Esophagus squamous epithelium (tissue), 5 donors: ENCODE measurements at regions not wholly inside any gene's neighbourhood (a gene's known extent, or its start where the extent isn't known, plus 50 kb on each side); places are given as distances from the start of the nearest gene placed in this dataset.

Experiments used
- DNase-seq: peaks from one replicate; lab custom pipeline; 2025; lab: John Stamatoyannopoulos, UW
- H3K27ac ChIP-seq, 4 donors: fragments of 200-600 bp; sonication (generic); one replicate each; pipeline ENCODE4 v1.5.1; 2016 to 2019; ENCODE audit warnings: mild to moderate bottlenecking in 1 of 4
- H3K27me3 ChIP-seq, 4 donors: fragments of 200-600 bp; sonication (generic); 1 replicate in 3 of 4; 2 replicates in 1 of 4; pipeline versions ENCODE4 v1.5.1 to v1.6.0; 2017 to 2021; ENCODE audit warnings: antibody characterized with exemption in 1 of 4
- H3K36me3 ChIP-seq, 3 donors: fragments of 200-600 bp; sonication (generic); one replicate each; pipeline ENCODE4 v1.5.1; 2016 to 2019
- H3K4me1 ChIP-seq, 3 donors: fragments of 200-600 bp; sonication (generic); one replicate each; pipeline ENCODE4 v1.5.1; 2017 to 2019
- H3K4me3 ChIP-seq, 4 donors: fragments of 200-600 bp; sonication (generic); 1 replicate in 3 of 4; 2 replicates in 1 of 4; pipeline ENCODE4 v1.5.1; 2016 to 2019; ENCODE audit warnings: mild to moderate bottlenecking in 2 of 4, moderate library complexity in 1 of 4
- H3K9me3 ChIP-seq, 3 donors: fragments of 200-600 bp; sonication (generic); one replicate each; pipeline ENCODE4 v1.5.1; 2016 to 2019
- POLR2A ChIP-seq, 4 donors: fragments of 450-650 bp; IDR thresholded peaks; one replicate each; pipeline ENCODE4 v1.6.1; 2017; ENCODE audit warnings: antibody characterized with exemption in 4 of 4, mild to moderate bottlenecking in 4 of 4, moderate library complexity in 3 of 4
- WGBS, 2 donors: methylation state at CpG; one replicate each; pipeline ENCODE4 v1.1.5; 2018; 5-methylcytosine and 5-hydroxymethylcytosine counted together
- intact Hi-C: fragments of 100-400 bp; cut with DNase I; formaldehyde crosslinking; loops from one replicate; pipeline ENCODE4 v1.15.0; 2022
- TF ChIP-seq, protein P1 (sequence below), 6 experiments: fragments of 450-650 bp in 4 of 6; fragments of 200-600 bp in 2 of 6; sonication (generic) in 2 of 6; IDR thresholded peaks; one replicate each; pipeline ENCODE4 v1.5.1; 2016 to 2019; ENCODE audit warnings: antibody characterized with exemption in 6 of 6, mild to moderate bottlenecking in 4 of 6, moderate library complexity in 4 of 6
- donor health status: DM: yes; HTN: yes; CAD: no.

DNA sequence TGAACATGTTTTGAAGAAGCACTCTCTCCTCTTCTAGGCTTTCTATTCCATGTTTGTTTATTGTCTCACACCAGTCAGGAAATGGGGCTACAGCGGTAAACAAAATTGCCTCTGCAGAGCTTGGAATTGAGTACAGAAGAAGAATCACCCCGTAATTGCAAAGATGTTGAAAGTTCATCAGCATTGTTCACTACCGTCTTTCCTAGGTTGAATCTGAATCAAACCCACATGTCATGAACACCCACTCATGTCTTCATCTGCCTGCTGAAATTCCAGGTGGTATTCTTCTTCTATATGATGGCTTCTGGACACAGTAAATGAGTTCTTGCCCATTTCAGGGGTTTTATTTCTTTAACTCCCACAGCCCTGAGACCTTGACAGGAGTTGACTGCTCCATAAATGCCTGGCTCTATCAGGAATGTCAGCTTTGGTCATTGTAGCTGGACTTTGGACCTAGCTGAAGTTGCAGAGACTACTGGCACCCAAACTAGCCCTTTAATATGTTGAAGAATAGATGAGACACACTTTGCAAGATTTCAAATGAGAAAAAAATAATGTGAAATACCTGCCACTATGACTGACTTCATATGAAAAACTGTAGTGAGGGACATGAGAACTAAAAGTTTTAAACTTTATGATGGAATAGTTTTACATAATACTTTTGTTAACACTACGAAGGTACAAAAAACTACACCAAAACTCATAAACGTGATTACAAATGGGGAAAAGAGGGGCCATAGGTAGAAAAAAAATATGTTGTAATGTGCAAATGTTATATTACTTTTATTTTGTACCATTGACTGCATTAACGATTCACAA lies 1235.3 kb upstream of the ZEB2 start:
- intact Hi-C loops: no loop called here
- Histone ChIP-seq H3K9me3 (no peaks in the 10 kb centered on the region), H3K27me3 (no peaks in the 10 kb centered on the region), H3K4me1 (peaks cover 8 to 31% (median 12%) of the 10 kb centered on the region in 3 donors), H3K27ac (no peak overlapping the region), H3K4me3 (no peak overlapping the region), H3K36me3 (no peaks in the 10 kb centered on the region)
- no peak for DNase-seq
- TF ChIP-seq, protein P1, sequence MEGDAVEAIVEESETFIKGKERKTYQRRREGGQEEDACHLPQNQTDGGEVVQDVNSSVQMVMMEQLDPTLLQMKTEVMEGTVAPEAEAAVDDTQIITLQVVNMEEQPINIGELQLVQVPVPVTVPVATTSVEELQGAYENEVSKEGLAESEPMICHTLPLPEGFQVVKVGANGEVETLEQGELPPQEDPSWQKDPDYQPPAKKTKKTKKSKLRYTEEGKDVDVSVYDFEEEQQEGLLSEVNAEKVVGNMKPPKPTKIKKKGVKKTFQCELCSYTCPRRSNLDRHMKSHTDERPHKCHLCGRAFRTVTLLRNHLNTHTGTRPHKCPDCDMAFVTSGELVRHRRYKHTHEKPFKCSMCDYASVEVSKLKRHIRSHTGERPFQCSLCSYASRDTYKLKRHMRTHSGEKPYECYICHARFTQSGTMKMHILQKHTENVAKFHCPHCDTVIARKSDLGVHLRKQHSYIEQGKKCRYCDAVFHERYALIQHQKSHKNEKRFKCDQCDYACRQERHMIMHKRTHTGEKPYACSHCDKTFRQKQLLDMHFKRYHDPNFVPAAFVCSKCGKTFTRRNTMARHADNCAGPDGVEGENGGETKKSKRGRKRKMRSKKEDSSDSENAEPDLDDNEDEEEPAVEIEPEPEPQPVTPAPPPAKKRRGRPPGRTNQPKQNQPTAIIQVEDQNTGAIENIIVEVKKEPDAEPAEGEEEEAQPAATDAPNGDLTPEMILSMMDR (IDR thresholded peaks at IDR 0.05): no peak
- TF ChIP-seq POLR2A (IDR thresholded peaks at IDR 0.05): no peak
- 92% methylated on average over 6 of the region's 6 CpGs for WGBS, 2 donors

DNA sequence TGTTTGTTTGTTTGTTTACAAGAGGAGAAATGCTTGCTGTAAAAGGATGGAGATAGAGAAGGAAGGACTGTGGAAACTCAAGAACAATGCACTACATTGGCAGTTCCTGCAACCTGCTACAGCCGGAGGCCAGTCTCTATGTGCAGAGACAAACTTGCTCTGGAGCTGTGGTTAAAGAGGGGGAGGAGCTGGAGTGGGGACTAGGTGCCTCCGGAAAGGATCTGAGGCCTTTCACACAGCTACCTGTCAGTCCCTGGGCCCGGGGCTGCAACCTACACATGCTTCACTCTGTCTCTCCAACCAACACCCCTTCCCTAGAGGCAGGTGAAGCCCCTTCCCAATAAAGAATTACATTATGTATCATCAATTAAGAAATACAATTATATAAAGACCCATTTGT lies 1234.0 kb upstream of the ZEB2 start:
- H3K4me1 ChIP-seq: peaks cover 8 to 43% (median 12%) of the 10 kb centered on the region in 3 donors
- H3K27me3 ChIP-seq: no peaks in the 10 kb centered on the region
- 63 to 77% methylated on average over 3 of the region's 3 CpGs for WGBS, 2 donors
- TF ChIP-seq, protein P1 (IDR thresholded peaks at IDR 0.05): no peak
- no peak for TF ChIP-seq POLR2A (IDR thresholded peaks at IDR 0.05)
- H3K4me3 ChIP-seq: no peak overlapping the region
- DNase-seq: no peak
- H3K36me3 ChIP-seq: no peaks in the 10 kb centered on the region
- no peaks in the 10 kb centered on the region for H3K9me3 ChIP-seq
- intact Hi-C loops: no loop called here
- no peak overlapping the region for H3K27ac ChIP-seq

DNA sequence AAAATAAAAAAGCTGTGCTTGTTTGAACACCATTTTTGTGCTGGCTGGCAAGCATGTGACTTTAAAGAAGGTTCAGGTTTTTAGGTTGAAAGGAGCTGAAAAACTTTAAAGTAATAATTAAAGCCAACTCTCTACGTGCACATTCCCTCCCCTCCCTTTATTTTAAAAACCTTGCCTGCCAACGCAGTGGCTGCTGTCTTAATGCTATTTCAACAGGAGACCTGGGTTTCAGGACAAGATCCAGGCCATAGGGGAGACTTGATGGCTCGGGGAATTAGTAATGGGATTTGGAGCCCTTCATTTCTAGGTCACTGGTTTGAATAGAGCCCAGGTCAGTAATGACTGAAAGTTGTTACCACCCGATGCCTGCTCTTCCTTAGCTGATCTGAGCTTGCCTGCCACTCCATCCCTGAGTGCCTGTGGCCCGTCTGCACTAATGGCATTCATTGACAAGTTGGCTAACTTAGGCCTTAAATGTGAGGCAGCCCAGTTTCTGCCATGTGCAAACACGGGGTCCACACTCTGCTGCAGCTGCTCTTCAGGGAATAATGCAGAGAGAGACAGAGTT lies 1233.2 kb upstream of the ZEB2 start:
- TF ChIP-seq, protein P1 (IDR thresholded peaks at IDR 0.05): no peak
- TF ChIP-seq POLR2A (IDR thresholded peaks at IDR 0.05): no peak
- DNase-seq: no peak
- intact Hi-C loops: no loop called here
- Histone ChIP-seq H3K36me3 (no peaks in the 10 kb centered on the region), H3K4me3 (no peak overlapping the region), H3K4me1 (peaks cover 8 to 43% (median 12%) of the 10 kb centered on the region in 3 donors), H3K27ac (peak overlapping the region in 3 of 4 donors; percentile 69 to 83 (median 76)), H3K9me3 (no peaks in the 10 kb centered on the region), H3K27me3 (no peaks in the 10 kb centered on the region)
- WGBS, 2 donors: 55 to 69% methylated on average over 5 to 6 of the region's 6 CpGs

DNA sequence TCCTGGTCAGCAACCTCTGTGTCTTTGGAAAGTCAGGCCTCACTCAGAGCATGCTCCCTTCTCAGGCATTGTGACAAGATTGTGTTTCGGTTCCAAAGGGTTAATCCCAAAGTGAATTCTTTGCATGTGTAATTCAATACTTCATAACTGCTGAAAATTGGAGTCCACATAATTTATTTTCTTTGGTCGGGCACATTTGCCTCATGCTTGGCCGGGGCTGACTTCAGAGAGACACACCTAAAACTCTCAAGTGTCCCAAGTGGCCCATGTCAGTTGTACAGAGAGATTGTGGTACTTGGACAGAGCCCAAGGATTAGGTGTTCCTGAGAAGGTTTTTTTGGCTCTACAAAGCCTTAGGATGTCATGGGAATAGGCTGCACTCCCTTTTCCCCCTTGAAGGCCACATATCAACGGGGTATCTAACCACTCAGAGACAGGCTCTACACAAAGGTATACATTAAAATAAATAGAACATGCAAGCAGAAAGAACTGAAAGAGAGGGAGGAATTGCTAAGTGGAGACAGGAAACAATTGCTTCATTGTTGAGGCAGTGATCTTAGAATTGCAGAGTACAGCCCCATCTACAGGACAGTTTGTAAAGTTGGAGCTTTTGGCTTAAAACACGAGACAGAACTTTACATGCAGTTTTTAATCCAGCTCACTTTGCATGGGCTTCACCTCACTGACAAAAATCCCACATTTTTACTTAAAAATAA lies 1232.3 kb upstream of the ZEB2 start:
- 7 to 25% methylated on average over 5 of the region's 5 CpGs for WGBS, 2 donors
- Histone ChIP-seq H3K27me3 (no peaks in the 10 kb centered on the region), H3K4me3 (peak overlapping the region in 1 of 4 donors; percentile 31), H3K4me1 (peaks cover 8 to 43% (median 12%) of the 10 kb centered on the region in 3 donors), H3K9me3 (no peaks in the 10 kb centered on the region), H3K36me3 (no peaks in the 10 kb centered on the region), H3K27ac (peak overlapping the region in 3 of 4 donors; percentile 69 to 83 (median 76))
- intact Hi-C loops: no loop called here
- DNase-seq: no peak
- no peak for TF ChIP-seq POLR2A (IDR thresholded peaks at IDR 0.05)
- TF ChIP-seq, protein P1 (IDR thresholded peaks at IDR 0.05): peak; percentile 53 to 72 (median 61)
